ENCODE measurements at regions not wholly inside any gene's neighbourhood (a gene's known extent, or its start where the extent isn't known, plus 50 kb on each side); places are given as distances from the start of the nearest gene placed in this dataset.

DNA sequence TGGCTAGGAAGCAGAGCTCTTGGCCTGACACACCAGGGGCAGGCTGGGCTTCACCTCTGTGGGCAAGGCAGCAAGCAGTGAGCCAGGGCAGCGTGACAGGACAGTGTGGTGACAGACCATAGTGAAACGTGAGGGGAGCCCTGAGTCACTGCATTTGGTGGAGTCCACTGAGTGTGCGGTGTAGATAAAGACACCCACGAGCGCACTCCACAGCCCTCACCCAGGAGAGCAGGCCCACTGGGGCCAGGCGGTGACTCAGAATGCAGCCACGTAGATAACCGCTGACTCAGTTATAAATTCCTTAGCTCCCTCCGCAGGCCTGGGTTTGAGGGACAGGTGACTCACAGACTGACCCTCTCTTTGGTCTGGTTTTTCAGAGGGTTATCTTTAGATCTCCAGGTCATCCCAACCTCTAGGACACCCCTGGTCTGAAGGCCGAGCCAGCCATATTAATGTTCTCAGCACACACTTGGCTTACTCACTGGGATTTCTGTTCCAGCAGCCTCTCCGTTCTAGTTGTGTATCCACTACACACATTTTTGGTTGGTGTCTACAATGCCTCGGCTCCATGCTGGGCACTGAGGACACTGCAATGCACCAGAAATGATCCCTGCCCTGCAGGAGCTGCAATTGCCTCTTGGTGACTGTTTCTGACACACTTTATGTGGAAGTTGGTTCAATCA lies 90.2 kb upstream of the TSPAN2 start:
- Mint-ChIP-seq H3K9me3 (peaks cover 1% of the 10 kb centered on the region), H3K4me3 (no peak overlapping the region), H3K27ac (no peak overlapping the region), H3K27me3 (peaks cover 5% of the 10 kb centered on the region), H3K4me1 (no peaks in the 10 kb centered on the region), H3K36me3 (no peaks in the 10 kb centered on the region)
- ATAC-seq (ENCODE audit: low read depth): no peak
- no peak for DNase-seq (ENCODE audit: low spot score in 2 of 2)

DNA sequence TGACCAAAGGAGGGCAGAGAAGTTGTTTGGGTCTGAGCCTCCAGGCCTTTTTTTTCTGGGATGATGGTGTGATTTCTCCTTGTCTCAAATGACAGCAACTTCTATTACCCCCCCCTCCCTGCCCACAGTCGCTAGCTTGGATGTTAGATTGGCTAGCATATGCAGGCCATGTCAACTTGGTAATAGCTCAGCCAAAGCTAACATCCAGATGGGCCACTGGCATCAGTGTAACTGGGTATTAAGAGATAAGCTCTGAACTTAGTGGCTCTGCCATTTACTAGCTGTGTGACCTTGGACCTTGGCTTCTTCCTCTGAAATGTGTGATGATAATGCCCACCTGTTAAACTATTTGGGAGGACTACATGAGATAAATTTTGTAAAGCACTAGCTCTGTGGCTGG lies 86.9 kb upstream of the TSPAN2 start:
- DNase-seq (ENCODE audit: low spot score in 2 of 2): no peak
- no peaks in the 10 kb centered on the region for H3K4me1 Mint-ChIP-seq
- H3K27me3 Mint-ChIP-seq: peaks cover 8% of the 10 kb centered on the region
- no peak for ATAC-seq (ENCODE audit: low read depth)
- H3K27ac Mint-ChIP-seq: no peak overlapping the region
- H3K4me3 Mint-ChIP-seq: no peak overlapping the region
- no peaks in the 10 kb centered on the region for H3K36me3 Mint-ChIP-seq
- peaks cover 1% of the 10 kb centered on the region for H3K9me3 Mint-ChIP-seq

DNA sequence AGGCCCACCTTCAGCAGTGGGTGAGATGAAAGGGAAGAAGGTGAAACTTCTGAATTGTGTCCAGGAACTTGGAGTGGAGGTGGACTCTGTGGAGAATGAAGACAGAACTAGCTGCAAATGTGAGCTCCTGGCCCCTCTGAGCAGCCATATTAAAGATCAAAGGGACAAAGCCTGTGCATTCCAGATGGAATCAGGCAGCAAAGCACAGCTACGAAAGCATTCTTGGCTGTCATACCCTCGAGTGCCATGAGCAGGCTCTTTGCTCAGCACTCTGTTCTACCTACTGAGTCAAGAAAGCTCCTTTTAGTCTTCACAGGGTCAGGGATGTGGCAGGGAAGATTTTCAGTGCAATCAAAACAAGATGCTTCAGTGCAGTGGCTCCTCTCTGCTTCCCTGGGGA lies 86.3 kb upstream of the TSPAN2 start:
- H3K27me3 Mint-ChIP-seq: peaks cover 7% of the 10 kb centered on the region
- peaks cover 1% of the 10 kb centered on the region for H3K9me3 Mint-ChIP-seq
- no peak overlapping the region for H3K4me3 Mint-ChIP-seq
- no peak for ATAC-seq (ENCODE audit: low read depth)
- no peaks in the 10 kb centered on the region for H3K36me3 Mint-ChIP-seq
- H3K4me1 Mint-ChIP-seq: no peaks in the 10 kb centered on the region
- no peak for DNase-seq (ENCODE audit: low spot score in 2 of 2)
- H3K27ac Mint-ChIP-seq: no peak overlapping the region

DNA sequence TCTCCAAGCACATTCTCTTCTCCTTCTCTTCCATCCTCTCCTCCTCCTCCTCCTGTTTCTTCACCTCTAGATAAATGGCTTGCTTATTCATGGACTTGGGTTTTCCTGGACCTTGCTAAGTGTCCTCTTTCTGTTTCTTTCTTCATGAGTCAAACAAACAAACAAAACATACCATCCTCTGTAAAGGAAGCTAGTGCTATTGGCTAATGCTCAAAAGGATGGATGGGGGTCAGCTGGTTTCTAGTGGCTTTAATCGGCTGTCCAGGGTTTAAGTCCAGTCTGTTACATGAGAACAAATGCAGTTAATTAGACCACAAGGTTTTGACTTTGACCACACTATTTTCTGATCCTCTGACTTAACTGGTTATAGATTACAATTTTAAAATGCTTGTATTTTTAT lies 83.8 kb upstream of the TSPAN2 start:
- Mint-ChIP-seq H3K4me3 (no peak overlapping the region), H3K27ac (no peak overlapping the region), H3K4me1 (no peaks in the 10 kb centered on the region), H3K36me3 (no peaks in the 10 kb centered on the region), H3K9me3 (peaks cover 1% of the 10 kb centered on the region), H3K27me3 (peaks cover 6% of the 10 kb centered on the region)
- ATAC-seq (ENCODE audit: low read depth) (no peak), DNase-seq (ENCODE audit: low spot score in 2 of 2) (no peak)

DNA sequence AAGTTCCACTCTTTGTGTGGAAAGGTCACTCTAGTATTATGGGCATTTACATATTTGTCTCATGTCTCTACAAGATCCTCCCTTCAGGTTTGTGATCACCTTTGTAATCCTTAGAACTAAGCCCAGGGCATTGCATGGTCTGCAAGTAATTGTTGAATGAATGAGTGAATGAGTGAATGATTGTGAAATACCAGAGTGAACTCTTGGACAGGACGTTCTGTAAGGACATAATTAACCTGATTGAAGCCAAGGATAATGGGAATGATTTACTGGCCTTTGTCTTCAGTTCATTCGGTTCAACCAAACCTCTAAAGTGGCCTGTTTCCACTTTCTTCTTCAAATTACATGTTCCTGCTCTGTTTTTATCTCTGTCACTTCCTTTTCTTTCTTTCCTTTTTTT lies 83.0 kb upstream of the TSPAN2 start:
- Mint-ChIP-seq H3K9me3 (peaks cover 1% of the 10 kb centered on the region), H3K4me3 (no peak overlapping the region), H3K27ac (no peak overlapping the region), H3K4me1 (no peaks in the 10 kb centered on the region), H3K36me3 (no peaks in the 10 kb centered on the region), H3K27me3 (peaks cover 10% of the 10 kb centered on the region)
- DNase-seq (ENCODE audit: low spot score in 2 of 2) (no peak), ATAC-seq (ENCODE audit: low read depth) (no peak)

- Mint-ChIP-seq H3K27me3 (peaks cover 12% of the 10 kb centered on the region), H3K4me1 (no peaks in the 10 kb centered on the region), H3K27ac (no peak overlapping the region), H3K9me3 (peaks cover 3% of the 10 kb centered on the region), H3K4me3 (no peak overlapping the region), H3K36me3 (no peaks in the 10 kb centered on the region)
- ATAC-seq (ENCODE audit: low read depth) (no peak), DNase-seq (ENCODE audit: low spot score in 2 of 2) (no peak)
Observed at GRCh38 chr1:115170961-115171392, 81.7 kb upstream of the TSPAN2 start.

- no peaks in the 10 kb centered on the region for H3K4me1 Mint-ChIP-seq
- peaks cover 3% of the 10 kb centered on the region for H3K9me3 Mint-ChIP-seq
- no peak overlapping the region for H3K27ac Mint-ChIP-seq
- no peaks in the 10 kb centered on the region for H3K36me3 Mint-ChIP-seq
- no peak overlapping the region for H3K4me3 Mint-ChIP-seq
- DNase-seq (ENCODE audit: low spot score in 2 of 2): no peak
- H3K27me3 Mint-ChIP-seq: peaks cover 12% of the 10 kb centered on the region
- no peak for ATAC-seq (ENCODE audit: low read depth)
Observed at GRCh38 chr1:115170377-115170776, 81.1 kb upstream of the TSPAN2 start.

- DNase-seq (ENCODE audit: low spot score in 2 of 2): no peak
- H3K36me3 Mint-ChIP-seq: no peaks in the 10 kb centered on the region
- no peaks in the 10 kb centered on the region for H3K4me1 Mint-ChIP-seq
- peaks cover 3% of the 10 kb centered on the region for H3K9me3 Mint-ChIP-seq
- no peak for ATAC-seq (ENCODE audit: low read depth)
- no peak overlapping the region for H3K27ac Mint-ChIP-seq
- peaks cover 10% of the 10 kb centered on the region for H3K27me3 Mint-ChIP-seq
- H3K4me3 Mint-ChIP-seq: no peak overlapping the region
Observed at GRCh38 chr1:115168026-115168425, 78.7 kb upstream of the TSPAN2 start.

- H3K36me3 Mint-ChIP-seq: no peaks in the 10 kb centered on the region
- H3K4me1 Mint-ChIP-seq: no peaks in the 10 kb centered on the region
- ATAC-seq (ENCODE audit: low read depth) (no peak), DNase-seq (ENCODE audit: low spot score in 2 of 2) (no peak)
- H3K4me3 Mint-ChIP-seq: no peak overlapping the region
- peaks cover 8% of the 10 kb centered on the region for H3K27me3 Mint-ChIP-seq
- H3K9me3 Mint-ChIP-seq: peaks cover 3% of the 10 kb centered on the region
- H3K27ac Mint-ChIP-seq: no peak overlapping the region
Observed at GRCh38 chr1:115166531-115167091, 77.3 kb upstream of the TSPAN2 start.

GRCh38 chr1:115165776-115166175 lies 76.5 kb upstream of the TSPAN2 start:
- Mint-ChIP-seq H3K36me3 (no peaks in the 10 kb centered on the region), H3K27me3 (peaks cover 6% of the 10 kb centered on the region), H3K4me1 (no peaks in the 10 kb centered on the region), H3K27ac (no peak overlapping the region), H3K4me3 (no peak overlapping the region), H3K9me3 (peaks cover 3% of the 10 kb centered on the region)
- ATAC-seq (ENCODE audit: low read depth) (no peak), DNase-seq (ENCODE audit: low spot score in 2 of 2) (no peak)

DNA sequence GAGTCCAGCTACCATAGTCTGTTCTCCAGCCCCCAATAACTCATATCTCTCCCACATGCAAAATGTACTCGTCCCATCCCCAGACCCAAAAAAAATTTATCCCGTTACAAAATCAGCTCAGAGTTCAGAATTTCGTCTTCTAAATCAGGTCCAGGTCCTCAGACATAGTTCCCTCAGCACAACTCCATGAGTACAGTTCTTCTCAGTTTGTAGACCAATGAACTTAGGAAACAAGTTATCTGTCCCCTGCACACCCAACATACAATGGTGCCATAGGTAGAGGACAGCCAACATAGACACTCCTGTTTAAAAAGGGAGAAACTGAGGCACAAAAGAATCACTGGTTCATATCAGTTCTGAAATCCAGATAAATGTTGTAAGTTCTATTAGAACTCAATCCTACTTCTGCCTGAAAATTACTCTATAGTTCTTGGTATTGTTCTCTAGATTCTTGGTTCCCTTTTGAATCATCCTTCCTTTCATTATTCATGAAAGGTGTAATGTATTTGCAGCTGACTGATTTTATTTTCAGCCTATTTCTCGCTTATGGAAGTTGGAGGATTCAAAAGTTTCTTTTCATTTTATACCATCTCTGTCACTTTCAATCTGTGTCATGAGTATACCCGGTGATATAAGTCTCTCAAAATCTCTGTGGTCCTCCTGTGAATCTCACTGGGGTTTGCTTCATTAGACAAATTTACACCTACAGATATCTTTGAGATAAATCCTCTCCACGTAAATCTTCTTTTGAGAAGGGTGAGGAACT lies 75.8 kb upstream of the TSPAN2 start:
- Mint-ChIP-seq H3K4me3 (no peak overlapping the region), H3K27ac (no peak overlapping the region), H3K27me3 (peaks cover 6% of the 10 kb centered on the region), H3K9me3 (peaks cover 3% of the 10 kb centered on the region), H3K4me1 (no peaks in the 10 kb centered on the region), H3K36me3 (no peaks in the 10 kb centered on the region)
- ATAC-seq (ENCODE audit: low read depth): no peak
- DNase-seq (ENCODE audit: low spot score in 2 of 2): no peak

DNA sequence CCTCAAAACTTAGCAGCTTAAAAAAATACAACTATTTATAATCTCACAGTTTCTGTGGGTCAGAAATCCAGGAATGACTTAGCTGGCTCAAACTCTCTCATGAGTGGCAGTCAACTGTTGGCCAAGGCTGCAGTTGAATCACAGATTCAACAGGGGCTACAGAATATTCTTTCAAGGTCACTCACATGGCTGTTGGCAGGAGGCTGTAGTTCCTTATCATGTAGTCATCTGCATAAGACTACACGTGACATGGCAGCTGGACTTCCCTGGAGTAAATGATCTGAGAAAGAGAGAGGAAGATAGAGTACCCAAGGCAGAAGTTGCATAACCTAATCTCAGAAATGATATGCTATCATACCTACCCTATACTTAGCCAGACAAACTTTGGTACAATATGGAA lies 75.2 kb upstream of the TSPAN2 start:
- ATAC-seq (ENCODE audit: low read depth) (no peak), DNase-seq (ENCODE audit: low spot score in 2 of 2) (no peak)
- no peaks in the 10 kb centered on the region for H3K36me3 Mint-ChIP-seq
- H3K27ac Mint-ChIP-seq: no peak overlapping the region
- H3K9me3 Mint-ChIP-seq: peaks cover 3% of the 10 kb centered on the region
- H3K27me3 Mint-ChIP-seq: peaks cover 6% of the 10 kb centered on the region
- no peaks in the 10 kb centered on the region for H3K4me1 Mint-ChIP-seq
- no peak overlapping the region for H3K4me3 Mint-ChIP-seq

DNA sequence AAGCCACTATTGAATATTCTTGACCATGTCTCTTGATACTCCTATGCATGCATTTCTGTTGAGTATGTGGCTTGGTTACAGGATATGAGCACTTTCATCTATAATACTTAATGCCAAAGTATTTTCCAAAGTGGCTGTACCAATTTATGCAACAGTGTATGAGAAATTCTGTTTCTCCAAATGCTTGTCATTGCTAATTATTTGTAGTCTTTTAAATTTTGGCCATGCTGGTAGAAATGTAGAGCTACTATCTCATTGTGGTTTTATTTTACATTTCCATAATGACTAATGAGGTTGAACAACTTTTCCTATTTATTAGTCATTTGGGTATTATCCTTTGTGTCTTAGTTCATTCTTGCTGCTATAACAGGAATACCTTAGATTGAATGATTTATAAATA lies 71.4 kb upstream of the TSPAN2 start:
- H3K27ac Mint-ChIP-seq: no peak overlapping the region
- peaks cover 1% of the 10 kb centered on the region for H3K9me3 Mint-ChIP-seq
- peaks cover 3% of the 10 kb centered on the region for H3K27me3 Mint-ChIP-seq
- no peak overlapping the region for H3K4me3 Mint-ChIP-seq
- no peak for ATAC-seq (ENCODE audit: low read depth)
- DNase-seq (ENCODE audit: low spot score in 2 of 2): no peak
- no peaks in the 10 kb centered on the region for H3K36me3 Mint-ChIP-seq
- H3K4me1 Mint-ChIP-seq: no peaks in the 10 kb centered on the region

- Mint-ChIP-seq H3K27ac (no peak overlapping the region), H3K36me3 (no peaks in the 10 kb centered on the region), H3K9me3 (peaks cover 1% of the 10 kb centered on the region), H3K27me3 (peaks cover 3% of the 10 kb centered on the region), H3K4me1 (no peaks in the 10 kb centered on the region), H3K4me3 (no peak overlapping the region)
- ATAC-seq (ENCODE audit: low read depth) (no peak), DNase-seq (ENCODE audit: low spot score in 2 of 2) (no peak)
Observed at GRCh38 chr1:115159958-115160357, 70.7 kb upstream of the TSPAN2 start.

Data from memory B cell (primary cell).